GM12878 (cell line): ENCODE measurements at regions not wholly inside any gene's neighbourhood (a gene's known extent, or its start where the extent isn't known, plus 50 kb on each side); places are given as distances from the start of the nearest gene placed in this dataset.

ENCODE experiments used
- ATAC-seq: fragments of 200-7000 bp; cut with Tn5 transposase; 3 replicates; pipeline ENCODE4 v1.9.1; 2020; ENCODE audit warnings: mild to moderate bottlenecking, moderate library complexity
- BruUV-seq: library from RNA; stranded (reverse); fragments of 400-500 nt; replicated peaks from 2 replicates; lab custom pipeline; 2021; lab: Mats Ljungman, UMichigan
- CTCF ChIA-PET: fragments of 300-600 bp; sonication (Branson Sonifier 250); formaldehyde crosslinking; extraction: SDS; loops from one replicate; lab custom pipeline; 2021; ENCODE audit warnings: inconsistent platforms; lab: Yijun Ruan, JAX
- POLR2A ChIA-PET: fragments of 350-600 bp; formaldehyde crosslinking; extraction: SDS; loops from one replicate; lab custom pipeline; 2021; ENCODE audit warnings: inconsistent platforms; lab: Charles Lee
- RAD21 ChIA-PET: fragments of 300-600 bp; sonication (Branson Sonifier 250); formaldehyde crosslinking; loops from one replicate; lab custom pipeline; 2023; ENCODE audit warnings: antibody characterized with exemption; ENCODE audit not compliant: unreplicated experiment; lab: Charles Lee
- SMC1A ChIA-PET: fragments of 300-600 bp; sonication (Branson Sonifier 250); formaldehyde crosslinking; loops from one replicate; lab custom pipeline; 2023; ENCODE audit not compliant: unreplicated experiment, uncharacterized antibody; lab: Charles Lee
- DNase-seq: peaks from one replicate; pipeline ENCODE4 v3.0.0-alpha.2; 2011; ENCODE audit warnings: low read depth, low spot score
- FAIRE-seq: peaks from 3 replicates; lab custom pipeline; 2011; peaks lifted over from hg19 to GRCh38; lab: Jason Lieb, UNC
- H2AFZ ChIP-seq: 2 replicates; pipeline ENCODE4 v1.6.0; 2011; ENCODE audit warnings: low read depth, low read length, control low read depth; ENCODE audit not compliant: control insufficient read depth
- H3K27ac ChIP-seq: 2 replicates; pipeline ENCODE4 v1.5.1; 2011; ENCODE audit warnings: control low read depth; ENCODE audit not compliant: control insufficient read depth, insufficient read depth
- H3K27me3 ChIP-seq, 2 experiments: replicated peaks in 1 of 2; 2 replicates each; pipeline versions ENCODE4 v1.6.0 to v1.6.1; 2011; ENCODE audit warnings: low read length in 1 of 2; ENCODE audit not compliant: control insufficient read depth in 2 of 2, insufficient read depth in 2 of 2
- H3K36me3 ChIP-seq, 2 experiments: 2 replicates each; pipeline ENCODE4 v1.5.1; 2011; ENCODE audit warnings: low read length in 1 of 2; ENCODE audit not compliant: control insufficient read depth in 2 of 2, insufficient read depth in 2 of 2
- H3K4me1 ChIP-seq: 2 replicates; pipeline ENCODE4 v1.6.1; 2011; ENCODE audit warnings: mild to moderate bottlenecking, low read length, moderate library complexity, mixed read lengths; ENCODE audit not compliant: control insufficient read depth, insufficient read depth
- H3K4me2 ChIP-seq: 2 replicates; pipeline ENCODE4 v1.6.0; 2011; ENCODE audit warnings: control low read depth; ENCODE audit not compliant: control insufficient read depth, insufficient read depth
- H3K4me3 ChIP-seq: fragments of 200-600 bp; sonication (generic); 2 replicates; pipeline ENCODE4 v1.5.1; 2016
- H3K79me2 ChIP-seq: 2 replicates; pipeline ENCODE4 v1.6.0; 2011; ENCODE audit warnings: low read length; ENCODE audit not compliant: control insufficient read depth, insufficient read depth
- H3K9ac ChIP-seq: 2 replicates; pipeline ENCODE4 v1.8.0; 2011; ENCODE audit warnings: low read length, control low read depth, mixed read lengths; ENCODE audit not compliant: control insufficient read depth, insufficient read depth
- H3K9me3 ChIP-seq: replicated peaks from 3 replicates; pipeline ENCODE4 v1.5.1; 2011; ENCODE audit warnings: mild to moderate bottlenecking, low read length; ENCODE audit not compliant: control insufficient read depth, insufficient read depth
- H4K20me1 ChIP-seq: 2 replicates; pipeline ENCODE4 v1.6.0; 2011; ENCODE audit not compliant: control insufficient read depth, insufficient read depth
- BACH1 ChIP-seq: fragments of 450-650 bp; IDR thresholded peaks from 2 replicates; pipeline ENCODE4 v1.6.1; 2017; ENCODE audit warnings: mild to moderate bottlenecking, borderline replicate concordance
- BHLHE40 ChIP-seq, 2 experiments: fragments of 450-650 bp in 1 of 2; IDR thresholded peaks; 2 replicates each; pipeline ENCODE4 v1.6.1; 2011 to 2017; ENCODE audit warnings: low read depth in 2 of 2, borderline replicate concordance in 1 of 2, improper control_type of control experiment in 1 of 2, low read length in 1 of 2, mild to moderate bottlenecking in 1 of 2
- BMI1 ChIP-seq: fragments of 450-650 bp; IDR thresholded peaks from 2 replicates; pipeline ENCODE4 v1.6.1; 2016; ENCODE audit warnings: mild to moderate bottlenecking, moderate library complexity, borderline replicate concordance
- CBX5 ChIP-seq: sonication (generic); IDR thresholded peaks from 2 replicates; pipeline ENCODE4 v1.6.1; 2016; ENCODE audit warnings: low read depth, moderate library complexity, mild to moderate bottlenecking, inconsistent platforms
- CHD4 ChIP-seq: fragments of 200-600 bp; sonication (generic); IDR thresholded peaks from 2 replicates; pipeline ENCODE4 v1.6.1; 2016; ENCODE audit warnings: mild to moderate bottlenecking
- EED ChIP-seq: sonication (generic); IDR thresholded peaks from 2 replicates; pipeline ENCODE4 v1.6.1; 2016; ENCODE audit warnings: antibody characterized with exemption, low read depth
- HDGF ChIP-seq: fragments of 450-650 bp; IDR thresholded peaks from 2 replicates; pipeline ENCODE4 v1.6.1; 2016; ENCODE audit warnings: antibody characterized with exemption
- IKZF1 ChIP-seq: fragments of 450-650 bp; conservative IDR thresholded peaks from 2 replicates; pipeline ENCODE4 v1.6.1; 2017; ENCODE audit warnings: antibody characterized with exemption, mild to moderate bottlenecking
- JUND ChIP-seq: IDR thresholded peaks from 2 replicates; pipeline ENCODE4 v1.6.1; 2012; ENCODE audit warnings: low read depth, mild to moderate bottlenecking, low read length, improper control_type of control experiment, moderate library complexity
- KAT2A ChIP-seq: conservative IDR thresholded peaks from 2 replicates; pipeline ENCODE4 v1.6.1; 2011; ENCODE audit warnings: low read depth, low read length; ENCODE audit not compliant: control insufficient read depth
- NFYA ChIP-seq: IDR thresholded peaks from 2 replicates; pipeline ENCODE4 v1.6.1; 2011; ENCODE audit warnings: low read depth, mild to moderate bottlenecking, low read length, improper control_type of control experiment, borderline replicate concordance
- RELA ChIP-seq: fragments of 450-650 bp; IDR thresholded peaks from 2 replicates; pipeline ENCODE4 v1.8.0; 2014; ENCODE audit warnings: borderline replicate concordance; ENCODE audit not compliant: partially characterized antibody
- TBL1XR1 ChIP-seq: IDR thresholded peaks from 2 replicates; pipeline ENCODE4 v1.6.1; 2012; ENCODE audit warnings: low read depth, low read length, improper control_type of control experiment
- ZNF207 ChIP-seq: fragments of 450-650 bp; IDR thresholded peaks from 2 replicates; pipeline ENCODE4 v1.6.1; 2014; ENCODE audit warnings: antibody characterized with exemption, mild to moderate bottlenecking, borderline replicate concordance
- WGBS: methylation state at CpG from one replicate; pipeline ENCODE4 v1.1.6; 2016; ENCODE audit warnings: low lambda C conversion rate; ENCODE audit not compliant: insufficient replicate concordance, insufficient coverage; ENCODE audit errors: missing lambda C conversion rate; 5-methylcytosine and 5-hydroxymethylcytosine counted together
- in situ Hi-C: fragments of 300-500 bp; cut with MboI; formaldehyde crosslinking; loops from 9 replicates; pipeline ENCODE4 v1.14.3; 2018; ENCODE audit warnings: mixed read lengths
- intact Hi-C: fragments of 100-400 bp; cut with micrococcal nuclease; formaldehyde crosslinking; loops from one replicate; pipeline ENCODE4 v1.14.2; 2022; ENCODE audit not compliant: unreplicated experiment
- TF ChIP-seq, protein P1 (sequence below): fragments of 450-650 bp; formaldehyde crosslinking; IDR thresholded peaks from 2 replicates; pipeline ENCODE4 v1.4.0; 2022; ENCODE audit warnings: mild to moderate bottlenecking, moderate library complexity
- TF ChIP-seq, protein P2 (sequence below): fragments of 450-650 bp; IDR thresholded peaks from 2 replicates; pipeline ENCODE4 v1.6.1; 2017; ENCODE audit warnings: borderline replicate concordance
- TF ChIP-seq, protein P3 (sequence below): fragments of 450-650 bp; IDR thresholded peaks from 2 replicates; pipeline ENCODE4 v1.6.1; 2018; ENCODE audit warnings: borderline replicate concordance, mild to moderate bottlenecking; ENCODE audit not compliant: partially characterized antibody

DNA sequence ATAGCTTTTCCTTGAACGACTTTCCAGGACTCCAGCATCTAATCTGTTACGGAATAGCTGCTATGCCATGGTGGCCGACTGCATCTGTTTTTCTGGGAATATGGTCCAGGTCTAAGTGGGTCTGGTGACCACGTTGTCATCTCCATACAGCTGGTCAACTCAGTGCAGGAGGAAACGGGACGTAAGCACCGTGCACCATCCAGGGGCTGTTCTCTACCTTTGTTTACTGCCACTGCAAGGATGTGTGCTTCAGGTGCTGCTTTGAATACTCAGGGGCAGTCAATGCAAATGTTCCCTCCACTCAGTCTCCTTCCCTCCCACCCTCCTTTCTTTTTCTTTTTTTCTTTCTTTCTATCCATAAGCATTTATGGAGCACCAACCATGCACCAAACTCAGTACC lies 648.2 kb downstream of the VRK1 start:
- H2AFZ ChIP-seq = no peak overlapping the region
- FAIRE-seq (no peak), ATAC-seq (no peak), DNase-seq (no peak)
- no peak overlapping the region for H3K9ac ChIP-seq
- no peaks in the 10 kb centered on the region for H3K36me3 ChIP-seq
- no peaks in the 10 kb centered on the region for H3K4me1 ChIP-seq
- H4K20me1 ChIP-seq = no peaks in the 10 kb centered on the region
- intact Hi-C loops (no loop called here), in situ Hi-C loops (no loop called here)
- ChIA-PET RAD21 (interaction anchor here (1.0 to 2.6 kb wide), 7 partner anchors 11 to 139 kb away, joined by 3 to 10 read pairs (median 5); no protein-coding TSS in a partner anchor), POLR2A (interaction anchor here (1.8 to 2.5 kb wide), 2 partner anchors 10 to 12 kb away, joined by 5 to 14 read pairs; no protein-coding TSS in a partner anchor), SMC1A (interaction anchor here (1.1 to 3.6 kb wide), 7 partner anchors 10 to 260 kb away, joined by 3 to 24 read pairs (median 5); no protein-coding TSS in a partner anchor), CTCF (interaction anchor here (1.3 kb wide), 1 partner anchor 23 kb away, joined by 3 read pairs; no protein-coding TSS in a partner anchor)
- H3K27me3 ChIP-seq = no peaks in the 10 kb centered on the region
- 27% methylated on average over 7 of the region's 7 CpGs for WGBS
- BruUV-seq = no TSS peak
- H3K27ac ChIP-seq = no peak overlapping the region
- no peak overlapping the region for H3K4me2 ChIP-seq
- no peak for TF ChIP-seq KAT2A
- no peak for TF ChIP-seq RELA
- TF ChIP-seq HDGF = no peak
- no peak for TF ChIP-seq CHD4
- TF ChIP-seq, protein P1, sequence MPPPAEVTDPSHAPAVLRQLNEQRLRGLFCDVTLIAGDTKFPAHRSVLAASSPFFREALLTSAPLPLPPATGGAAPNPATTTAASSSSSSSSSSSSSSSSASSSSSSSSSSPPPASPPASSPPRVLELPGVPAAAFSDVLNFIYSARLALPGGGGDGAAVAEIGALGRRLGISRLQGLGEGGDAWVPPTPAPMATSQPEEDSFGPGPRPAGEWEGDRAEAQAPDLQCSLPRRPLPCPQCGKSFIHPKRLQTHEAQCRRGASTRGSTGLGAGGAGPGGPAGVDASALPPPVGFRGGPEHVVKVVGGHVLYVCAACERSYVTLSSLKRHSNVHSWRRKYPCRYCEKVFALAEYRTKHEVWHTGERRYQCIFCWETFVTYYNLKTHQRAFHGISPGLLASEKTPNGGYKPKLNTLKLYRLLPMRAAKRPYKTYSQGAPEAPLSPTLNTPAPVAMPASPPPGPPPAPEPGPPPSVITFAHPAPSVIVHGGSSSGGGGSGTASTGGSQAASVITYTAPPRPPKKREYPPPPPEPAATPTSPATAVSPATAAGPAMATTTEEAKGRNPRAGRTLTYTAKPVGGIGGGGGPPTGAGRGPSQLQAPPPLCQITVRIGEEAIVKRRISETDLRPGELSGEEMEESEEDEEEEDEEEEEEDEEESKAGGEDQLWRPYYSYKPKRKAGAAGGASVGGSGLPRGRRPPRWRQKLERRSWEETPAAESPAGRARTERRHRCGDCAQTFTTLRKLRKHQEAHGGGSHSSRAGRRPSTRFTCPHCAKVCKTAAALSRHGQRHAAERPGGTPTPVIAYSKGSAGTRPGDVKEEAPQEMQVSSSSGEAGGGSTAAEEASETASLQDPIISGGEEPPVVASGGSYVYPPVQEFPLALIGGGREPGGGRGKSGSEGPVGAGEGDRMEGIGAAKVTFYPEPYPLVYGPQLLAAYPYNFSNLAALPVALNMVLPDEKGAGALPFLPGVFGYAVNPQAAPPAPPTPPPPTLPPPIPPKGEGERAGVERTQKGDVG (CRISPR knock-in tag) = no peak
- no peak for TF ChIP-seq BMI1
- TF ChIP-seq CBX5 = no peak
- TF ChIP-seq, protein P2, sequence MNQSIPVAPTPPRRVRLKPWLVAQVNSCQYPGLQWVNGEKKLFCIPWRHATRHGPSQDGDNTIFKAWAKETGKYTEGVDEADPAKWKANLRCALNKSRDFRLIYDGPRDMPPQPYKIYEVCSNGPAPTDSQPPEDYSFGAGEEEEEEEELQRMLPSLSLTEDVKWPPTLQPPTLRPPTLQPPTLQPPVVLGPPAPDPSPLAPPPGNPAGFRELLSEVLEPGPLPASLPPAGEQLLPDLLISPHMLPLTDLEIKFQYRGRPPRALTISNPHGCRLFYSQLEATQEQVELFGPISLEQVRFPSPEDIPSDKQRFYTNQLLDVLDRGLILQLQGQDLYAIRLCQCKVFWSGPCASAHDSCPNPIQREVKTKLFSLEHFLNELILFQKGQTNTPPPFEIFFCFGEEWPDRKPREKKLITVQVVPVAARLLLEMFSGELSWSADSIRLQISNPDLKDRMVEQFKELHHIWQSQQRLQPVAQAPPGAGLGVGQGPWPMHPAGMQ = no peak
- TF ChIP-seq EED = no peak
- TF ChIP-seq BHLHE40 (IDR thresholded peaks at IDR 0.05; ENCODE audit: borderline replicate concordance in 1 of 2, low read depth in 2 of 2, low read length in 1 of 2) = no peak
- no peak for TF ChIP-seq NFYA
- TF ChIP-seq, protein P3, sequence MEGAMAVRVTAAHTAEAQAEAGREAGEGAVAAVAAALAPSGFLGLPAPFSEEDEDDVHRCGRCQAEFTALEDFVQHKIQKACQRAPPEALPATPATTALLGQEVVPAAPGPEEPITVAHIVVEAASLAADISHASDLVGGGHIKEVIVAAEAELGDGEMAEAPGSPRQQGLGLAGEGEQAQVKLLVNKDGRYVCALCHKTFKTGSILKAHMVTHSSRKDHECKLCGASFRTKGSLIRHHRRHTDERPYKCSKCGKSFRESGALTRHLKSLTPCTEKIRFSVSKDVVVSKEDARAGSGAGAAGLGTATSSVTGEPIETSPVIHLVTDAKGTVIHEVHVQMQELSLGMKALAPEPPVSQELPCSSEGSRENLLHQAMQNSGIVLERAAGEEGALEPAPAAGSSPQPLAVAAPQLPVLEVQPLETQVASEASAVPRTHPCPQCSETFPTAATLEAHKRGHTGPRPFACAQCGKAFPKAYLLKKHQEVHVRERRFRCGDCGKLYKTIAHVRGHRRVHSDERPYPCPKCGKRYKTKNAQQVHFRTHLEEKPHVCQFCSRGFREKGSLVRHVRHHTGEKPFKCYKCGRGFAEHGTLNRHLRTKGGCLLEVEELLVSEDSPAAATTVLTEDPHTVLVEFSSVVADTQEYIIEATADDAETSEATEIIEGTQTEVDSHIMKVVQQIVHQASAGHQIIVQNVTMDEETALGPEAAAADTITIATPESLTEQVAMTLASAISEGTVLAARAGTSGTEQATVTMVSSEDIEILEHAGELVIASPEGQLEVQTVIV = no peak
- TF ChIP-seq BACH1 = no peak
- no peak for TF ChIP-seq ZNF207
- TF ChIP-seq JUND = no peak
- TF ChIP-seq IKZF1 = no peak
- no peak for TF ChIP-seq TBL1XR1
- H3K9me3 ChIP-seq = no peaks in the 10 kb centered on the region; the same call in 2 of the 3 replicates
- H3K4me3 ChIP-seq = no peak overlapping the region
- no peaks in the 10 kb centered on the region for H3K79me2 ChIP-seq
